Stomach (tissue), 8 donors: ENCODE measurements at regions not wholly inside any gene's neighbourhood (a gene's known extent, or its start where the extent isn't known, plus 50 kb on each side); places are given as distances from the start of the nearest gene placed in this dataset.

ENCODE experiments used
- DNase-seq, 2 donors: peaks; one replicate each; pipeline versions ENCODE4 v3.0.0 to v3.0.0-alpha.2; 2013 to 2019
- H3K27ac ChIP-seq, 5 donors: fragments of 200-600 bp in 4 of 5; sonication (generic) in 4 of 5; one replicate each; pipeline ENCODE4 v1.5.1; 2013 to 2019; ENCODE audit warnings: mild to moderate bottlenecking in 1 of 5, moderate library complexity in 1 of 5
- H3K27me3 ChIP-seq, 3 donors: fragments of 200-600 bp; sonication (generic); one replicate each; pipeline ENCODE4 v1.5.1; 2017 to 2019; ENCODE audit warnings: mixed run types in 1 of 3
- H3K36me3 ChIP-seq, 4 donors: fragments of 200-600 bp; sonication (generic); 1 replicate in 3 of 4; 2 replicates in 1 of 4; pipeline ENCODE4 v1.5.1; 2016 to 2019
- H3K4me1 ChIP-seq, 4 donors: fragments of 200-600 bp; sonication (generic); one replicate each; pipeline ENCODE4 v1.5.1; 2016 to 2019
- H3K4me3 ChIP-seq, 4 donors: fragments of 200-600 bp; sonication (generic) in 3 of 4; one replicate each; pipeline ENCODE4 v1.5.1; 2016 to 2019; ENCODE audit warnings: mild to moderate bottlenecking in 1 of 4
- H3K9me3 ChIP-seq, 4 donors: fragments of 200-600 bp; sonication (generic); one replicate each; pipeline ENCODE4 v1.5.1; 2016 to 2019
- CTCF ChIP-seq, 7 experiments: fragments of 450-650 bp in 4 of 7; fragments of 200-600 bp in 3 of 7; sonication (generic) in 3 of 7; IDR thresholded peaks; one replicate each; pipeline ENCODE4 v1.5.1; 2016 to 2019; ENCODE audit warnings: antibody characterized with exemption in 7 of 7, control low read depth in 2 of 7, mild to moderate bottlenecking in 1 of 7
- EP300 ChIP-seq: sonication (generic); formaldehyde crosslinking; IDR thresholded peaks from one replicate; pipeline ENCODE4 v1.6.1; 2017; ENCODE audit warnings: antibody characterized with exemption
- POLR2A ChIP-seq, 4 donors: fragments of 450-650 bp; IDR thresholded peaks; one replicate each; pipeline ENCODE4 v1.6.1; 2016; ENCODE audit warnings: antibody characterized with exemption in 4 of 4, control low read depth in 2 of 4, mild to moderate bottlenecking in 1 of 4, moderate library complexity in 1 of 4
- POLR2AphosphoS5 ChIP-seq, 3 donors: sonication (generic); formaldehyde crosslinking; IDR thresholded peaks; one replicate each; pipeline ENCODE4 v1.6.1; 2016; ENCODE audit warnings: antibody characterized with exemption in 3 of 3
- WGBS, 5 donors: extraction: QIAGEN DNeasy Blood & Tissue Kit in 3 of 5; methylation state at CpG; one replicate each; pipeline versions ENCODE4 v1.1.5 to v1.1.7; 2013 to 2018; 5-methylcytosine and 5-hydroxymethylcytosine counted together
- intact Hi-C: fragments of 100-400 bp; cut with DNase I; formaldehyde crosslinking; loops from one replicate; pipeline ENCODE4 v1.15.1; 2023; ENCODE audit warnings: low total_unique reads
- donor health status: healthy with polysubstance abuse.
- donor health status: Bipolar disorder and iron deficiency.
- donor health status: healthy.

GRCh38 chr2:190791976-190792575 is 88.5 kb upstream of the GLS start:
- H3K36me3 ChIP-seq: no peaks in the 10 kb centered on the region
- TF ChIP-seq POLR2A (IDR thresholded peaks at IDR 0.05) (no peak), EP300 (no peak), POLR2AphosphoS5 (IDR thresholded peaks at IDR 0.05) (no peak), CTCF (IDR thresholded peaks at IDR 0.05) (no peak)
- no peaks in the 10 kb centered on the region for H3K9me3 ChIP-seq
- no peaks in the 10 kb centered on the region for H3K27me3 ChIP-seq
- no peak overlapping the region for H3K4me3 ChIP-seq
- 41 to 98% (median 61%) methylated on average over 1 of the region's 1 CpG for WGBS, 5 donors
- intact Hi-C loops: no loop called here
- H3K27ac ChIP-seq: peak overlapping the region in 1 of 5 donors; percentile 17
- peaks cover 0 to 8% (median 0%) of the 10 kb centered on the region in 4 donors for H3K4me1 ChIP-seq
- no peak for DNase-seq

- WGBS, 5 donors: 76 to 91% (median 84%) methylated on average over 9 of the region's 9 CpGs
- intact Hi-C loops: no loop called here
- H3K27ac ChIP-seq: no peak overlapping the region
These were observed 87.4 kb upstream of the GLS start for GRCh38 chr2:190792956-190793888.

GRCh38 chr2:190794377-190794776 is 86.2 kb upstream of the GLS start:
- no peak overlapping the region for H3K27ac ChIP-seq
- intact Hi-C loops: no loop called here
- 71 to 93% (median 81%) methylated on average over 6 of the region's 6 CpGs for WGBS, 5 donors
- no peak for TF ChIP-seq CTCF (IDR thresholded peaks at IDR 0.05)
- TF ChIP-seq POLR2A (IDR thresholded peaks at IDR 0.05): no peak
- no peak for TF ChIP-seq EP300
- no peak for TF ChIP-seq POLR2AphosphoS5 (IDR thresholded peaks at IDR 0.05)
- H3K9me3 ChIP-seq: no peaks in the 10 kb centered on the region
- H3K4me1 ChIP-seq: peaks cover 0 to 8% (median 0%) of the 10 kb centered on the region in 4 donors
- no peak for DNase-seq
- no peaks in the 10 kb centered on the region for H3K36me3 ChIP-seq
- no peaks in the 10 kb centered on the region for H3K27me3 ChIP-seq
- H3K4me3 ChIP-seq: no peak overlapping the region

More at GRCh38 chr2:190792956-190793888, 87.4 kb upstream of the GLS start:
- Histone ChIP-seq H3K4me3 (no peak overlapping the region), H3K4me1 (peaks cover 0 to 8% (median 0%) of the 10 kb centered on the region in 4 donors), H3K9me3 (no peaks in the 10 kb centered on the region), H3K36me3 (no peaks in the 10 kb centered on the region), H3K27me3 (no peaks in the 10 kb centered on the region)
- DNase-seq: no peak
- no peak for TF ChIP-seq CTCF (IDR thresholded peaks at IDR 0.05)
- TF ChIP-seq EP300: no peak
- TF ChIP-seq POLR2AphosphoS5 (IDR thresholded peaks at IDR 0.05): no peak
- TF ChIP-seq POLR2A (IDR thresholded peaks at IDR 0.05): no peak

GRCh38 chr2:190794790-190795189 is 85.8 kb upstream of the GLS start:
- Histone ChIP-seq H3K4me1 (peaks cover 0 to 8% (median 0%) of the 10 kb centered on the region in 4 donors), H3K27ac (no peak overlapping the region), H3K27me3 (no peaks in the 10 kb centered on the region), H3K9me3 (no peaks in the 10 kb centered on the region), H3K36me3 (no peaks in the 10 kb centered on the region), H3K4me3 (no peak overlapping the region)
- TF ChIP-seq POLR2A (IDR thresholded peaks at IDR 0.05): no peak
- no peak for TF ChIP-seq EP300
- TF ChIP-seq CTCF (IDR thresholded peaks at IDR 0.05): no peak
- TF ChIP-seq POLR2AphosphoS5 (IDR thresholded peaks at IDR 0.05): no peak
- DNase-seq: no peak
- intact Hi-C loops: no loop called here
